WERI-Rb-1 (cell line): ENCODE measurements at regions not wholly inside any gene's neighbourhood (a gene's known extent, or its start where the extent isn't known, plus 50 kb on each side); places are given as distances from the start of the nearest gene placed in this dataset.

Experiments
- DNase-seq: peaks from one replicate; pipeline ENCODE4 v3.0.0-alpha.2; 2020
- H3K27ac ChIP-seq: fragments of 250-450 bp; sonication (Bioruptor Pico); 2 replicates; pipeline ENCODE4 v1.5.1; 2020; ENCODE audit warnings: mild to moderate bottlenecking, moderate library complexity
- H3K27me3 ChIP-seq: fragments of 250-450 bp; sonication (Bioruptor Pico); 2 replicates; pipeline ENCODE4 v1.5.1; 2021; ENCODE audit warnings: mild to moderate bottlenecking, low read depth, moderate library complexity; ENCODE audit not compliant: insufficient read depth, severe bottlenecking
- H3K36me3 ChIP-seq: fragments of 250-450 bp; sonication (Bioruptor Pico); 2 replicates; pipeline ENCODE4 v1.5.1; 2020; ENCODE audit warnings: mild to moderate bottlenecking, moderate library complexity
- H3K4me3 ChIP-seq: 2 replicates; pipeline ENCODE4 v1.5.1; 2011; ENCODE audit warnings: low read depth, mild to moderate bottlenecking, control low read depth, low read length
- H3K9me3 ChIP-seq: fragments of 250-450 bp; sonication (Bioruptor Pico); 2 replicates; pipeline ENCODE4 v1.5.1; 2021; ENCODE audit warnings: mild to moderate bottlenecking, moderate library complexity; ENCODE audit not compliant: severe bottlenecking
- CTCF ChIP-seq: IDR thresholded peaks from 2 replicates; pipeline ENCODE4 v1.5.1; 2011; ENCODE audit warnings: low read depth, mild to moderate bottlenecking, control low read depth, inconsistent platforms, low read length

GRCh38 chr3:116969135-116969534 lies 259.6 kb downstream of the TUSC7 start:
- Histone ChIP-seq H3K4me3 (no peak overlapping the region), H3K27me3 (peaks cover 65% of the 10 kb centered on the region), H3K9me3 (no peaks in the 10 kb centered on the region), H3K36me3 (no peaks in the 10 kb centered on the region), H3K27ac (no peak overlapping the region)
- no peak for TF ChIP-seq CTCF
- no peak for DNase-seq

- TF ChIP-seq CTCF = no peak
- no peak for DNase-seq
- Histone ChIP-seq H3K27me3 (peaks cover 68% of the 10 kb centered on the region), H3K4me3 (no peak overlapping the region), H3K27ac (no peak overlapping the region), H3K9me3 (no peaks in the 10 kb centered on the region), H3K36me3 (no peaks in the 10 kb centered on the region)
Measured at GRCh38 chr3:116969646-116970045, 260.1 kb downstream of the TUSC7 start.

- Histone ChIP-seq H3K36me3 (no peaks in the 10 kb centered on the region), H3K4me3 (no peak overlapping the region), H3K9me3 (no peaks in the 10 kb centered on the region), H3K27ac (no peak overlapping the region), H3K27me3 (peaks cover 76% of the 10 kb centered on the region)
- TF ChIP-seq CTCF = no peak
- no peak for DNase-seq
Measured at GRCh38 chr3:116971531-116971930, 262.0 kb downstream of the TUSC7 start.

- H3K36me3 ChIP-seq = no peaks in the 10 kb centered on the region
- H3K9me3 ChIP-seq = no peaks in the 10 kb centered on the region
- H3K27ac ChIP-seq = no peak overlapping the region
- H3K4me3 ChIP-seq = no peak overlapping the region
- TF ChIP-seq CTCF = no peak
- peaks cover 68% of the 10 kb centered on the region for H3K27me3 ChIP-seq
- no peak for DNase-seq
Measured at GRCh38 chr3:116974702-116975101, 265.1 kb downstream of the TUSC7 start.

GRCh38 chr3:116977441-116977840 lies 267.9 kb downstream of the TUSC7 start:
- DNase-seq = no peak
- no peak for TF ChIP-seq CTCF
- peaks cover 48% of the 10 kb centered on the region for H3K27me3 ChIP-seq
- H3K27ac ChIP-seq = no peak overlapping the region
- no peak overlapping the region for H3K4me3 ChIP-seq
- H3K9me3 ChIP-seq = no peaks in the 10 kb centered on the region
- no peaks in the 10 kb centered on the region for H3K36me3 ChIP-seq

- Histone ChIP-seq H3K27me3 (peaks cover 39% of the 10 kb centered on the region), H3K27ac (no peak overlapping the region), H3K36me3 (no peaks in the 10 kb centered on the region), H3K9me3 (no peaks in the 10 kb centered on the region), H3K4me3 (no peak overlapping the region)
- DNase-seq = no peak
- TF ChIP-seq CTCF = no peak
Measured at GRCh38 chr3:116980099-116980498, 270.5 kb downstream of the TUSC7 start.
